ENCODE measurements at regions not wholly inside any gene's neighbourhood (a gene's known extent, or its start where the extent isn't known, plus 50 kb on each side); places are given as distances from the start of the nearest gene placed in this dataset.
"Not testable (repeated sequence)": the region's sequence is repeated elsewhere in the genome, so short reads cannot be mapped to it uniquely, and the experiment has no call there.

GRCh38 chr1:120950633-120951032 lies 61.1 kb downstream of the PPIAL4A start:
- not testable (repeated sequence) for H3K9ac ChIP-seq (ENCODE audit: low read length); H3K9me3 ChIP-seq (ENCODE audit: insufficient read depth, low read length); H3K79me2 ChIP-seq (ENCODE audit: insufficient read depth, low read length); H3F3A ChIP-seq (ENCODE audit: insufficient read depth); H3K27me3 ChIP-seq (ENCODE audit: low read length); H3K4me3 ChIP-seq (ENCODE audit: insufficient read depth, low read length, poor library complexity, severe bottlenecking); H3K27ac ChIP-seq (ENCODE audit: low read depth, low read length); H2AFZ ChIP-seq (ENCODE audit: low read depth, low read length, severe bottlenecking); H3K36me3 ChIP-seq (ENCODE audit: low read length); H4K20me1 ChIP-seq (ENCODE audit: low read depth, low read length); H3K9me2 ChIP-seq (replicated peaks; ENCODE audit: insufficient read depth, low read length); H3K4me2 ChIP-seq (ENCODE audit: low read depth, low read length, poor library complexity, severe bottlenecking)

GRCh38 chr1:120951100-120951499 lies 61.5 kb downstream of the PPIAL4A start:
- not testable (repeated sequence) for H3K36me3 ChIP-seq (ENCODE audit: low read length); H3K4me3 ChIP-seq (ENCODE audit: insufficient read depth, low read length, poor library complexity, severe bottlenecking); H3K9ac ChIP-seq (ENCODE audit: low read length); H3F3A ChIP-seq (ENCODE audit: insufficient read depth); H3K27me3 ChIP-seq (ENCODE audit: low read length); H3K9me2 ChIP-seq (replicated peaks; ENCODE audit: insufficient read depth, low read length); H3K4me2 ChIP-seq (ENCODE audit: low read depth, low read length, poor library complexity, severe bottlenecking); H3K9me3 ChIP-seq (ENCODE audit: insufficient read depth, low read length); H3K27ac ChIP-seq (ENCODE audit: low read depth, low read length); H4K20me1 ChIP-seq (ENCODE audit: low read depth, low read length); H3K79me2 ChIP-seq (ENCODE audit: insufficient read depth, low read length); H2AFZ ChIP-seq (ENCODE audit: low read depth, low read length, severe bottlenecking)

- H3K9me3 ChIP-seq (ENCODE audit: insufficient read depth, low read length); H3K27me3 ChIP-seq (ENCODE audit: low read length); H3K4me2 ChIP-seq (ENCODE audit: low read depth, low read length, poor library complexity, severe bottlenecking); H3K4me3 ChIP-seq (ENCODE audit: insufficient read depth, low read length, poor library complexity, severe bottlenecking); H4K20me1 ChIP-seq (ENCODE audit: low read depth, low read length); H3K79me2 ChIP-seq (ENCODE audit: insufficient read depth, low read length); H3K9me2 ChIP-seq (replicated peaks; ENCODE audit: insufficient read depth, low read length); H3K9ac ChIP-seq (ENCODE audit: low read length); H3K36me3 ChIP-seq (ENCODE audit: low read length); H2AFZ ChIP-seq (ENCODE audit: low read depth, low read length, severe bottlenecking); H3K27ac ChIP-seq (ENCODE audit: low read depth, low read length); H3F3A ChIP-seq (ENCODE audit: insufficient read depth): not testable (repeated sequence)
Observed at GRCh38 chr1:120952207-120952870, 62.8 kb downstream of the PPIAL4A start.

GRCh38 chr1:120952871-120953265 lies 63.3 kb downstream of the PPIAL4A start:
- not testable (repeated sequence) for H3K79me2 ChIP-seq (ENCODE audit: insufficient read depth, low read length); H4K20me1 ChIP-seq (ENCODE audit: low read depth, low read length); H3K9me2 ChIP-seq (replicated peaks; ENCODE audit: insufficient read depth, low read length); H3K9me3 ChIP-seq (ENCODE audit: insufficient read depth, low read length); H3K4me3 ChIP-seq (ENCODE audit: insufficient read depth, low read length, poor library complexity, severe bottlenecking); H2AFZ ChIP-seq (ENCODE audit: low read depth, low read length, severe bottlenecking); H3F3A ChIP-seq (ENCODE audit: insufficient read depth); H3K4me2 ChIP-seq (ENCODE audit: low read depth, low read length, poor library complexity, severe bottlenecking); H3K36me3 ChIP-seq (ENCODE audit: low read length); H3K27me3 ChIP-seq (ENCODE audit: low read length); H3K27ac ChIP-seq (ENCODE audit: low read depth, low read length); H3K9ac ChIP-seq (ENCODE audit: low read length)

GRCh38 chr1:120954736-120955135 lies 65.2 kb downstream of the PPIAL4A start:
- Histone ChIP-seq H2AFZ (ENCODE audit: low read depth, low read length, severe bottlenecking) (no peak overlapping the region), H3K4me3 (ENCODE audit: insufficient read depth, low read length, poor library complexity, severe bottlenecking) (no peak overlapping the region), H3K4me2 (ENCODE audit: low read depth, low read length, poor library complexity, severe bottlenecking) (no peak overlapping the region), H3K27ac (ENCODE audit: low read depth, low read length) (no peak overlapping the region), H3K9me3 (ENCODE audit: insufficient read depth, low read length) (no peaks in the 10 kb centered on the region), H3K9me2 (replicated peaks; ENCODE audit: insufficient read depth, low read length) (no peaks in the 10 kb centered on the region), H3K27me3 (ENCODE audit: low read length) (no peaks in the 10 kb centered on the region), H4K20me1 (ENCODE audit: low read depth, low read length) (no peaks in the 10 kb centered on the region), H3K9ac (ENCODE audit: low read length) (no peak overlapping the region), H3K79me2 (ENCODE audit: insufficient read depth, low read length) (no peaks in the 10 kb centered on the region), H3K36me3 (ENCODE audit: low read length) (no peaks in the 10 kb centered on the region), H3F3A (ENCODE audit: insufficient read depth) (no peaks in the 10 kb centered on the region)
- TF ChIP-seq EZH2phosphoT487 (conservative IDR thresholded peaks at IDR 0.05; ENCODE audit: low read length) (no peak), CTCF (IDR thresholded peaks at IDR 0.05; ENCODE audit: insufficient read depth, low read length, poor library complexity, severe bottlenecking) (no peak)

- H2AFZ ChIP-seq (ENCODE audit: low read depth, low read length, severe bottlenecking); H3K36me3 ChIP-seq (ENCODE audit: low read length); H3K4me3 ChIP-seq (ENCODE audit: insufficient read depth, low read length, poor library complexity, severe bottlenecking); H3K9ac ChIP-seq (ENCODE audit: low read length); H3K9me3 ChIP-seq (ENCODE audit: insufficient read depth, low read length); H3K27me3 ChIP-seq (ENCODE audit: low read length); H4K20me1 ChIP-seq (ENCODE audit: low read depth, low read length); H3K27ac ChIP-seq (ENCODE audit: low read depth, low read length); H3K4me2 ChIP-seq (ENCODE audit: low read depth, low read length, poor library complexity, severe bottlenecking); H3K9me2 ChIP-seq (replicated peaks; ENCODE audit: insufficient read depth, low read length); H3F3A ChIP-seq (ENCODE audit: insufficient read depth); H3K79me2 ChIP-seq (ENCODE audit: insufficient read depth, low read length): not testable (repeated sequence)
Observed at GRCh38 chr1:120955961-120956360, 66.4 kb downstream of the PPIAL4A start.

GRCh38 chr1:120966018-120966417 lies 76.4 kb downstream of the PPIAL4A start:
- H3K9me3 ChIP-seq (ENCODE audit: insufficient read depth, low read length); H3K4me3 ChIP-seq (ENCODE audit: insufficient read depth, low read length, poor library complexity, severe bottlenecking): not testable (repeated sequence)

More at GRCh38 chr1:120966018-120966417, 76.4 kb downstream of the PPIAL4A start:
- H3K27me3 ChIP-seq (ENCODE audit: low read length); H4K20me1 ChIP-seq (ENCODE audit: low read depth, low read length); H3K27ac ChIP-seq (ENCODE audit: low read depth, low read length); H3K79me2 ChIP-seq (ENCODE audit: insufficient read depth, low read length); H2AFZ ChIP-seq (ENCODE audit: low read depth, low read length, severe bottlenecking); H3K9me2 ChIP-seq (replicated peaks; ENCODE audit: insufficient read depth, low read length); H3K4me2 ChIP-seq (ENCODE audit: low read depth, low read length, poor library complexity, severe bottlenecking); H3F3A ChIP-seq (ENCODE audit: insufficient read depth); H3K36me3 ChIP-seq (ENCODE audit: low read length); H3K9ac ChIP-seq (ENCODE audit: low read length): not testable (repeated sequence)
